Parathyroid adenoma (tissue), 2 donors: ENCODE measurements at regions not wholly inside any gene's neighbourhood (a gene's known extent, or its start where the extent isn't known, plus 50 kb on each side); places are given as distances from the start of the nearest gene placed in this dataset.
"Not testable (repeated sequence)": the region's sequence is repeated elsewhere in the genome, so short reads cannot be mapped to it uniquely, and the experiment has no call there.

Experiments used
- H2AFZ ChIP-seq: fragments of 300-600 bp; sonication (generic); one replicate; pipeline ENCODE4 v1.7.0; 2017; ENCODE audit warnings: antibody characterized with exemption, mild to moderate bottlenecking
- H3K27ac ChIP-seq: fragments of 300-600 bp; sonication (generic); one replicate; pipeline ENCODE4 v1.7.0; 2017
- H3K27me3 ChIP-seq: fragments of 300-600 bp; sonication (generic); one replicate; pipeline ENCODE4 v1.7.0; 2017; ENCODE audit warnings: low read length; ENCODE audit not compliant: control insufficient read depth, insufficient read depth
- H3K36me3 ChIP-seq: fragments of 300-600 bp; sonication (generic); one replicate; pipeline ENCODE4 v1.7.0; 2017; ENCODE audit warnings: low read length; ENCODE audit not compliant: control insufficient read depth, insufficient read depth
- H3K4me1 ChIP-seq: fragments of 300-600 bp; sonication (generic); one replicate; pipeline ENCODE4 v1.7.0; 2017; ENCODE audit warnings: control low read depth
- H3K4me2 ChIP-seq: fragments of 300-600 bp; sonication (generic); one replicate; pipeline ENCODE4 v1.7.0; 2017; ENCODE audit warnings: low read length
- H3K4me3 ChIP-seq: fragments of 300-600 bp; sonication (generic); one replicate; pipeline ENCODE4 v1.7.0; 2017; ENCODE audit warnings: low read depth, low read length
- H3K79me2 ChIP-seq: fragments of 300-600 bp; sonication (generic); one replicate; pipeline ENCODE4 v1.7.0; 2017; ENCODE audit warnings: control low read depth
- H3K9ac ChIP-seq: fragments of 300-600 bp; sonication (generic); one replicate; pipeline ENCODE4 v1.7.0; 2017; ENCODE audit warnings: mild to moderate bottlenecking
- H3K9me3 ChIP-seq: fragments of 300-600 bp; sonication (generic); one replicate; pipeline ENCODE4 v1.7.0; 2017; ENCODE audit warnings: low read length; ENCODE audit not compliant: control insufficient read depth
- CTCF ChIP-seq: fragments of 300-600 bp; sonication (generic); IDR thresholded peaks from one replicate; pipeline ENCODE4 v1.7.0; 2017; ENCODE audit warnings: antibody characterized with exemption, mild to moderate bottlenecking
- donor health status: primary hyperparathyroidism.

- peak overlapping the region; percentile 55 for H2AFZ ChIP-seq
- H3K4me3 ChIP-seq, result no peak overlapping the region
- no peaks in the 10 kb centered on the region for H3K36me3 ChIP-seq
- H3K4me2 ChIP-seq, result peak overlapping the region; percentile 45
- no peak for TF ChIP-seq CTCF
- H3K27me3 ChIP-seq, result no peaks in the 10 kb centered on the region
- H3K9ac ChIP-seq, result no peak overlapping the region
- no peaks in the 10 kb centered on the region for H3K9me3 ChIP-seq
- peaks cover 32% of the 10 kb centered on the region for H3K4me1 ChIP-seq
- no peaks in the 10 kb centered on the region for H3K79me2 ChIP-seq
- no peak overlapping the region for H3K27ac ChIP-seq
These were observed 233.5 kb upstream of the KIAA1217 start for GRCh38 chr10:23975431-23975830.

- Histone ChIP-seq H3K27me3 (no peaks in the 10 kb centered on the region), H3K4me1 (peaks cover 35% of the 10 kb centered on the region), H3K79me2 (no peaks in the 10 kb centered on the region), H3K27ac (no peak overlapping the region), H3K9me3 (no peaks in the 10 kb centered on the region), H3K9ac (no peak overlapping the region), H3K36me3 (no peaks in the 10 kb centered on the region), H3K4me3 (no peak overlapping the region), H3K4me2 (no peak overlapping the region), H2AFZ (peak overlapping the region; percentile 10)
- no peak for TF ChIP-seq CTCF
These were observed 232.7 kb upstream of the KIAA1217 start for GRCh38 chr10:23976275-23976674.

DNA sequence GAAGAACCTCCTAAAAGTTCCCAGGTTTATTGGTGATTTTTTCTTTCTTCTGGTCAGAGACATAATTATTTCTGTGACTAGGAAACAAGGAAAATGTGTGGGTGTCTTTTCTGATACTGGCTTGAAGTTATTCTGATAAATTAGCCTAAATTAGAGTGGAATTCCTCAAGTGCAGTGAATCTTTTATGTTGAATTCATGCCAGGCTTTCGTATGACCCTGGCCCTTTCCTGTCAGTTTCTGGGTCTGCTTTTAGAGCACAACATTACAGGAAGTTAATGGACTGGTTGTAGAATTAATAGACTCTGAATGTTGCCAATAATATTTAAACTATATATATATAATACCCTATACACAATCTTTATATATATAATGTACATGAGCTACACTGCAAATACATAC, 230.6 kb upstream of the KIAA1217 start:
- no peak overlapping the region for H3K9ac ChIP-seq
- peaks cover 34% of the 10 kb centered on the region for H3K4me1 ChIP-seq
- no peaks in the 10 kb centered on the region for H3K36me3 ChIP-seq
- no peak overlapping the region for H3K4me3 ChIP-seq
- H3K79me2 ChIP-seq, result no peaks in the 10 kb centered on the region
- TF ChIP-seq CTCF, result no peak
- no peak overlapping the region for H3K27ac ChIP-seq
- H3K4me2 ChIP-seq, result peak overlapping the region; percentile 5
- peak overlapping the region; percentile 39 for H2AFZ ChIP-seq
- H3K27me3 ChIP-seq, result no peaks in the 10 kb centered on the region
- no peaks in the 10 kb centered on the region for H3K9me3 ChIP-seq

DNA sequence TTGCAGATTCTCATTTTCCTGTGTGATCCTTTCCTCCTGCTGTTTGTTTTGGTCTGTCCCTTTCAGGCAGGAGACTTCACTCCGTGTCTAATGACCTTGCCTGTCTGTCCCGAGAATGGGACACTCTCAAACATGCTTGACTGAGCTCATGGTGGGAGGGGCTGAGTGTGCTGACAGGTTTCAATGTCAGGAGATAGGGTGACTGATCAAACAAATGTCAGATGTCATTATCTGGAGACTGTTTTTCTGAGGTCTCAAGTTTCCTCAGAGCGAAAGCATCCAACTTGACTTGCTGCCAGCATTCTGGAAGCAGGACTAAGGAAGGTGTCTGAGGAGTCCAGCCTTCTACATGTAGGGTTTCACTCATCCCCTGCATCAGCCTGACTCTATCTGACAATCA, 228.8 kb upstream of the KIAA1217 start:
- H3K4me3 ChIP-seq, result peak overlapping the region; percentile 41
- H3K27ac ChIP-seq, result peak overlapping the region; percentile 33
- peak overlapping the region; percentile 33 for H3K4me2 ChIP-seq
- H3K4me1 ChIP-seq, result peaks cover 24% of the 10 kb centered on the region
- H3K27me3 ChIP-seq, result no peaks in the 10 kb centered on the region
- peak overlapping the region; percentile 62 for H2AFZ ChIP-seq
- H3K9me3 ChIP-seq, result no peaks in the 10 kb centered on the region
- H3K79me2 ChIP-seq, result no peaks in the 10 kb centered on the region
- no peaks in the 10 kb centered on the region for H3K36me3 ChIP-seq
- no peak overlapping the region for H3K9ac ChIP-seq
- TF ChIP-seq CTCF, result no peak

- no peak overlapping the region for H3K27ac ChIP-seq
- H3K27me3 ChIP-seq, result no peaks in the 10 kb centered on the region
- H3K9me3 ChIP-seq, result no peaks in the 10 kb centered on the region
- TF ChIP-seq CTCF, result peak; percentile 30
- no peak overlapping the region for H2AFZ ChIP-seq
- H3K36me3 ChIP-seq, result no peaks in the 10 kb centered on the region
- no peaks in the 10 kb centered on the region for H3K79me2 ChIP-seq
- peaks cover 18% of the 10 kb centered on the region for H3K4me1 ChIP-seq
- no peak overlapping the region for H3K9ac ChIP-seq
- H3K4me2 ChIP-seq, result no peak overlapping the region
- no peak overlapping the region for H3K4me3 ChIP-seq
These were observed 227.2 kb upstream of the KIAA1217 start for GRCh38 chr10:23981520-23982309.

GRCh38 chr10:23984405-23984804, 224.5 kb upstream of the KIAA1217 start:
- H3K4me1 ChIP-seq, result peaks cover 12% of the 10 kb centered on the region
- H3K79me2 ChIP-seq, H3K9me3 ChIP-seq, H3K4me2 ChIP-seq, H3K36me3 ChIP-seq, H2AFZ ChIP-seq, H3K27me3 ChIP-seq, H3K4me3 ChIP-seq, H3K9ac ChIP-seq, H3K27ac ChIP-seq: not testable (repeated sequence)
